ENCODE measurements at regions not wholly inside any gene's neighbourhood (a gene's known extent, or its start where the extent isn't known, plus 50 kb on each side); places are given as distances from the start of the nearest gene placed in this dataset.

DNA sequence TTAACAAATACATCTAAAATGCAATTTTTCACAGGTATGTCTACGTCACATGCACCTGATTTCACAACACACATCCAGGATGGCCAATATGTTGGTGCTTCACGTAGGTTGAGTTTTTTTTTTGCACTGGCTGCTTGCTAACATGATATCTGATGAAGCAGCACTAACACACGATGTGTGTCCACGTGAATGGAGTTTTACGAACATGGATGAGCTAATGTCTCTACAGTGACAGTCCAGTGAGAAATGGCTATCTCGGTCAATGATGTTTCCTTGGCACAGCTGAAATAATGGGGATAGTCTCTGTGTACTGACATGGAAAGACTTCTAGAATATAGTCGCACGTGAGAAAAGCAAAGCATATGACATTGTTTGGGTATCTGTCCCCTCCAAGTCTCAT is 563.9 kb upstream of the ADARB2 start:
- TF ChIP-seq, protein P1, sequence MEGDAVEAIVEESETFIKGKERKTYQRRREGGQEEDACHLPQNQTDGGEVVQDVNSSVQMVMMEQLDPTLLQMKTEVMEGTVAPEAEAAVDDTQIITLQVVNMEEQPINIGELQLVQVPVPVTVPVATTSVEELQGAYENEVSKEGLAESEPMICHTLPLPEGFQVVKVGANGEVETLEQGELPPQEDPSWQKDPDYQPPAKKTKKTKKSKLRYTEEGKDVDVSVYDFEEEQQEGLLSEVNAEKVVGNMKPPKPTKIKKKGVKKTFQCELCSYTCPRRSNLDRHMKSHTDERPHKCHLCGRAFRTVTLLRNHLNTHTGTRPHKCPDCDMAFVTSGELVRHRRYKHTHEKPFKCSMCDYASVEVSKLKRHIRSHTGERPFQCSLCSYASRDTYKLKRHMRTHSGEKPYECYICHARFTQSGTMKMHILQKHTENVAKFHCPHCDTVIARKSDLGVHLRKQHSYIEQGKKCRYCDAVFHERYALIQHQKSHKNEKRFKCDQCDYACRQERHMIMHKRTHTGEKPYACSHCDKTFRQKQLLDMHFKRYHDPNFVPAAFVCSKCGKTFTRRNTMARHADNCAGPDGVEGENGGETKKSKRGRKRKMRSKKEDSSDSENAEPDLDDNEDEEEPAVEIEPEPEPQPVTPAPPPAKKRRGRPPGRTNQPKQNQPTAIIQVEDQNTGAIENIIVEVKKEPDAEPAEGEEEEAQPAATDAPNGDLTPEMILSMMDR (IDR thresholded peaks at IDR 0.05; ENCODE audit: low read depth, low read length, missing input control): no peak
- TF ChIP-seq GABPA (IDR thresholded peaks at IDR 0.05 in 1 of 2, conservative IDR thresholded peaks at IDR 0.05 in 1 of 2): no peak
- TF ChIP-seq RAD21 (IDR thresholded peaks at IDR 0.05): no peak
- no peak for TF ChIP-seq EGR1 (IDR thresholded peaks at IDR 0.05; ENCODE audit: low read depth in 2 of 2)
- TF ChIP-seq HNF4A (conservative IDR thresholded peaks at IDR 0.05): no peak
- no peak for TF ChIP-seq NR2F2 (IDR thresholded peaks at IDR 0.05)
- TF ChIP-seq, protein P2, sequence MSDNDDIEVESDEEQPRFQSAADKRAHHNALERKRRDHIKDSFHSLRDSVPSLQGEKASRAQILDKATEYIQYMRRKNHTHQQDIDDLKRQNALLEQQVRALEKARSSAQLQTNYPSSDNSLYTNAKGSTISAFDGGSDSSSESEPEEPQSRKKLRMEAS (IDR thresholded peaks at IDR 0.05): no peak
- TF ChIP-seq REST (IDR thresholded peaks at IDR 0.05): no peak
- TF ChIP-seq TAF1 (conservative IDR thresholded peaks at IDR 0.05): no peak
- TF ChIP-seq SP1 (IDR thresholded peaks at IDR 0.05): no peak
- TF ChIP-seq, protein P3, sequence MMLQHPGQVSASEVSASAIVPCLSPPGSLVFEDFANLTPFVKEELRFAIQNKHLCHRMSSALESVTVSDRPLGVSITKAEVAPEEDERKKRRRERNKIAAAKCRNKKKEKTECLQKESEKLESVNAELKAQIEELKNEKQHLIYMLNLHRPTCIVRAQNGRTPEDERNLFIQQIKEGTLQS (IDR thresholded peaks at IDR 0.05): no peak
- TF ChIP-seq JUND (IDR thresholded peaks at IDR 0.05): no peak
- Histone ChIP-seq H3K4me1 (ENCODE audit: control insufficient read depth in 4 of 4, insufficient read depth in 4 of 4, low read length in 3 of 4) (no peaks in the 10 kb centered on the region), H3K27me3 (ENCODE audit: control insufficient read depth in 4 of 4, insufficient read depth in 4 of 4, low read length in 3 of 4) (no peaks in the 10 kb centered on the region), H3K9me3 (ENCODE audit: control insufficient read depth in 4 of 4, low read length in 3 of 4) (peaks cover 0 to 3% (median 1%) of the 10 kb centered on the region in 4 donors), H3K4me3 (ENCODE audit: low read depth in 1 of 3, low read length in 3 of 3) (no peak overlapping the region), H3K9ac (ENCODE audit: low read depth in 1 of 2, low read length in 2 of 2) (no peak overlapping the region), H3K36me3 (ENCODE audit: control insufficient read depth in 4 of 4, insufficient read depth in 3 of 4, low read depth in 1 of 4, low read length in 3 of 4) (no peaks in the 10 kb centered on the region), H3K27ac (ENCODE audit: low read depth in 1 of 2, low read length in 2 of 2) (no peak overlapping the region)
- no peak for DNase-seq (ENCODE audit: low spot score)
- 80% methylated on average over 8 of the region's 8 CpGs for WGBS

GRCh38 chr10:2300231-2300630 is 562.9 kb upstream of the ADARB2 start:
- Histone ChIP-seq H3K9me3 (ENCODE audit: control insufficient read depth in 4 of 4, low read length in 3 of 4) (peaks cover 0 to 3% (median 1%) of the 10 kb centered on the region in 4 donors), H3K9ac (ENCODE audit: low read depth in 1 of 2, low read length in 2 of 2) (no peak overlapping the region), H3K4me1 (ENCODE audit: control insufficient read depth in 4 of 4, insufficient read depth in 4 of 4, low read length in 3 of 4) (no peaks in the 10 kb centered on the region), H3K36me3 (ENCODE audit: control insufficient read depth in 4 of 4, insufficient read depth in 3 of 4, low read depth in 1 of 4, low read length in 3 of 4) (no peaks in the 10 kb centered on the region), H3K4me3 (ENCODE audit: low read depth in 1 of 3, low read length in 3 of 3) (no peak overlapping the region), H3K27me3 (ENCODE audit: control insufficient read depth in 4 of 4, insufficient read depth in 4 of 4, low read length in 3 of 4) (no peaks in the 10 kb centered on the region), H3K27ac (ENCODE audit: low read depth in 1 of 2, low read length in 2 of 2) (no peak overlapping the region)
- TF ChIP-seq RXRA (IDR thresholded peaks at IDR 0.05) (no peak), SP1 (IDR thresholded peaks at IDR 0.05) (no peak), FOXA2 (IDR thresholded peaks at IDR 0.05) (no peak), YY1 (IDR thresholded peaks at IDR 0.05) (no peak), EGR1 (IDR thresholded peaks at IDR 0.05; ENCODE audit: low read depth in 2 of 2) (no peak), HNF4A (conservative IDR thresholded peaks at IDR 0.05) (no peak), GABPA (IDR thresholded peaks at IDR 0.05 in 1 of 2, conservative IDR thresholded peaks at IDR 0.05 in 1 of 2) (no peak), RAD21 (IDR thresholded peaks at IDR 0.05) (no peak), FOXA1 (IDR thresholded peaks at IDR 0.05) (no peak), HNF4G (IDR thresholded peaks at IDR 0.05) (no peak), JUND (IDR thresholded peaks at IDR 0.05) (no peak), TAF1 (conservative IDR thresholded peaks at IDR 0.05) (no peak)
- TF ChIP-seq, protein P1 (IDR thresholded peaks at IDR 0.05; ENCODE audit: low read depth, low read length, missing input control): no peak
- TF ChIP-seq, protein P2 (IDR thresholded peaks at IDR 0.05): no peak
- 61% methylated on average over 3 of the region's 3 CpGs for WGBS
- DNase-seq (ENCODE audit: low spot score): no peak
